ENCODE measurements at regions not wholly inside any gene's neighbourhood (a gene's known extent, or its start where the extent isn't known, plus 50 kb on each side); places are given as distances from the start of the nearest gene placed in this dataset.
"Not testable (repeated sequence)": the region's sequence is repeated elsewhere in the genome, so short reads cannot be mapped to it uniquely, and the experiment has no call there.

- no peak overlapping the region for H3K27ac ChIP-seq (ENCODE audit: low read depth in 1 of 2, low read length in 2 of 2)
- 55% methylated on average over 5 of the region's 5 CpGs for WGBS
- H3K9me3 ChIP-seq (ENCODE audit: control insufficient read depth in 4 of 4, low read length in 3 of 4), result no peaks in the 10 kb centered on the region
- H3K27me3 ChIP-seq (ENCODE audit: control insufficient read depth in 4 of 4, insufficient read depth in 4 of 4, low read length in 3 of 4), result no peaks in the 10 kb centered on the region
- no peak for DNase-seq (ENCODE audit: low spot score)
- H3K4me1 ChIP-seq (ENCODE audit: control insufficient read depth in 4 of 4, insufficient read depth in 4 of 4, low read length in 3 of 4), result no peaks in the 10 kb centered on the region
- no peaks in the 10 kb centered on the region for H3K36me3 ChIP-seq (ENCODE audit: control insufficient read depth in 4 of 4, insufficient read depth in 3 of 4, low read depth in 1 of 4, low read length in 3 of 4)
- no peak for TF ChIP-seq CTCF (IDR thresholded peaks at IDR 0.05; ENCODE audit: low read depth, low read length, missing input control)
- TF ChIP-seq NR2F2 (IDR thresholded peaks at IDR 0.05), result peak; percentile 44
- H3K9ac ChIP-seq (ENCODE audit: low read depth in 1 of 2, low read length in 2 of 2), result no peak overlapping the region
- H3K4me3 ChIP-seq (ENCODE audit: low read depth in 1 of 3, low read length in 3 of 3), result no peak overlapping the region
Observed at GRCh38 chr12:42716491-42716891, 126.9 kb upstream of the PRICKLE1 start.

GRCh38 chr12:42713566-42713965 lies 124.0 kb upstream of the PRICKLE1 start:
- not testable (repeated sequence) for H3K27ac ChIP-seq (ENCODE audit: low read depth in 1 of 2, low read length in 2 of 2); DNase-seq (ENCODE audit: low spot score); H3K9ac ChIP-seq (ENCODE audit: low read depth in 1 of 2, low read length in 2 of 2); H3K9me3 ChIP-seq (ENCODE audit: control insufficient read depth in 4 of 4, low read length in 3 of 4); H3K36me3 ChIP-seq (ENCODE audit: control insufficient read depth in 4 of 4, insufficient read depth in 3 of 4, low read depth in 1 of 4, low read length in 3 of 4); H3K4me1 ChIP-seq (ENCODE audit: control insufficient read depth in 4 of 4, insufficient read depth in 4 of 4, low read length in 3 of 4); H3K4me3 ChIP-seq (ENCODE audit: low read depth in 1 of 3, low read length in 3 of 3); H3K27me3 ChIP-seq (ENCODE audit: control insufficient read depth in 4 of 4, insufficient read depth in 4 of 4, low read length in 3 of 4)
- 78% methylated on average over 3 of the region's 3 CpGs for WGBS

GRCh38 chr12:42708374-42708773 lies 118.8 kb upstream of the PRICKLE1 start:
- not testable (repeated sequence) for H3K36me3 ChIP-seq (ENCODE audit: control insufficient read depth in 4 of 4, insufficient read depth in 3 of 4, low read depth in 1 of 4, low read length in 3 of 4); H3K9me3 ChIP-seq (ENCODE audit: control insufficient read depth in 4 of 4, low read length in 3 of 4); H3K4me1 ChIP-seq (ENCODE audit: control insufficient read depth in 4 of 4, insufficient read depth in 4 of 4, low read length in 3 of 4); H3K27me3 ChIP-seq (ENCODE audit: control insufficient read depth in 4 of 4, insufficient read depth in 4 of 4, low read length in 3 of 4); H3K9ac ChIP-seq (ENCODE audit: low read depth in 1 of 2, low read length in 2 of 2); H3K4me3 ChIP-seq (ENCODE audit: low read depth in 1 of 3, low read length in 3 of 3); H3K27ac ChIP-seq (ENCODE audit: low read depth in 1 of 2, low read length in 2 of 2); DNase-seq (ENCODE audit: low spot score)
- 63% methylated on average over 6 of the region's 6 CpGs for WGBS

GRCh38 chr12:42707312-42708226 lies 118.0 kb upstream of the PRICKLE1 start:
- H3K36me3 ChIP-seq (ENCODE audit: control insufficient read depth in 4 of 4, insufficient read depth in 3 of 4, low read depth in 1 of 4, low read length in 3 of 4), result no peaks in the 10 kb centered on the region
- no peak for TF ChIP-seq MAX (IDR thresholded peaks at IDR 0.05)
- no peak for TF ChIP-seq TAF1 (conservative IDR thresholded peaks at IDR 0.05)
- TF ChIP-seq GABPA (IDR thresholded peaks at IDR 0.05 in 1 of 2, conservative IDR thresholded peaks at IDR 0.05 in 1 of 2), result no peak
- TF ChIP-seq ZBTB33 (IDR thresholded peaks at IDR 0.05), result no peak
- no peak for TF ChIP-seq FOXA2 (IDR thresholded peaks at IDR 0.05)
- TF ChIP-seq FOXA1 (IDR thresholded peaks at IDR 0.05), result no peak
- TF ChIP-seq EGR1 (IDR thresholded peaks at IDR 0.05; ENCODE audit: low read depth in 2 of 2), result no peak
- no peak for TF ChIP-seq CTCF (IDR thresholded peaks at IDR 0.05; ENCODE audit: low read depth, low read length, missing input control)
- 81% methylated on average over 11 of the region's 11 CpGs for WGBS

More at GRCh38 chr12:42707312-42708226, 118.0 kb upstream of the PRICKLE1 start:
- Histone ChIP-seq H3K9ac (ENCODE audit: low read depth in 1 of 2, low read length in 2 of 2) (no peak overlapping the region), H3K4me3 (ENCODE audit: low read depth in 1 of 3, low read length in 3 of 3) (no peak overlapping the region), H3K4me1 (ENCODE audit: control insufficient read depth in 4 of 4, insufficient read depth in 4 of 4, low read length in 3 of 4) (no peaks in the 10 kb centered on the region), H3K27me3 (ENCODE audit: control insufficient read depth in 4 of 4, insufficient read depth in 4 of 4, low read length in 3 of 4) (no peaks in the 10 kb centered on the region), H3K9me3 (ENCODE audit: control insufficient read depth in 4 of 4, low read length in 3 of 4) (no peaks in the 10 kb centered on the region), H3K27ac (ENCODE audit: low read depth in 1 of 2, low read length in 2 of 2) (no peak overlapping the region)
- DNase-seq (ENCODE audit: low spot score), result no peak

All from liver (tissue), 8 donors.